ENCODE measurements at regions not wholly inside any gene's neighbourhood (a gene's known extent, or its start where the extent isn't known, plus 50 kb on each side); places are given as distances from the start of the nearest gene placed in this dataset.

DNA sequence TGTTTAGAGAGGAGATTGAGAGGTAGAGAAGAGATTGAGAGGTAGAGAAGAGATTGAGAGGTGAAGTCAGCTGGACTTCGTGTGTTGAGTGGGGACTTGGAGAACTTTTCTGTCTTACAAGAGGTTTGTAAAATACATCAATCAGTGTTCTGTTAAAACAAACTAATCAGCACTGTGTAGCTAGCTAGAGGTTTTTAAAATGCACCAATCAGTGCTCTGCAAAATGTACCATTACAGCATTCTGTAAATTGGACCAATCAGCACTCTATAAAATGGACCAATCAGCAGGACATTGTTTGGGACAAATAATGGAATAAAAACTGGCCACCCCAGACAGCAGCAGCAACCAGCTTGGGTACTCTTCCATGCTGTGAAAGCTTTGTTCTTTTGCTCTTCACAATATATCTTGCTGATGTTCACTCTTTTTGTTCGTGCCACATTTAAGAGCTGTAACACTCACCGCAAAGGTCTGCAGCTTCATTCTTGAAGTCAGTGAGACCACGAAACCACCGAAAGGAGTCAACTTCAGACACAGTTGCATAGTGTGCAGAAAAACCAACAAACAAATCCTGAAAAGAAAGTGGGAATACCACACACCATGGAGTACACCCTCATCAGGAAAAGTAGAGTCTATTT is 366.9 kb upstream of the HSFY2 start:
- DNase-seq = no peak

DNA sequence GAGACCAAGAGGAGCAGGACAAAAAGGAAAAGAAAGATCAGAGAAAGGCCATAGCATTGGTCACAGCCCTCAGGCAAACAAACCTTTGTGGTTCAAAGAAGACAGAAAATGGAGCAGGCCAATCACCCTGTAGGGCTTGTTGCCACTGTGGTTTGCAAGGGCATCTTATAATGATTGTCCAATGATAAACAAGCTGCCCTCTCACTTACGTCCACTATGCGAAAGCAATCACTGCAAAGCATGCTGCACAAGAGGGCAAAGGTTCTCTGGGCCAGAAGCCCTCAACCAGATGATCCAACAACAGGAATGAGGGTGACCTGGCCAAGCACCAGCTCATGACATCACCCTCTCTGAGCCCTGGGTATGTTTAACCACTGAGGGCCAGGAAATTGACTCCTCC is 360.9 kb upstream of the HSFY2 start:
- no peak for DNase-seq

DNA sequence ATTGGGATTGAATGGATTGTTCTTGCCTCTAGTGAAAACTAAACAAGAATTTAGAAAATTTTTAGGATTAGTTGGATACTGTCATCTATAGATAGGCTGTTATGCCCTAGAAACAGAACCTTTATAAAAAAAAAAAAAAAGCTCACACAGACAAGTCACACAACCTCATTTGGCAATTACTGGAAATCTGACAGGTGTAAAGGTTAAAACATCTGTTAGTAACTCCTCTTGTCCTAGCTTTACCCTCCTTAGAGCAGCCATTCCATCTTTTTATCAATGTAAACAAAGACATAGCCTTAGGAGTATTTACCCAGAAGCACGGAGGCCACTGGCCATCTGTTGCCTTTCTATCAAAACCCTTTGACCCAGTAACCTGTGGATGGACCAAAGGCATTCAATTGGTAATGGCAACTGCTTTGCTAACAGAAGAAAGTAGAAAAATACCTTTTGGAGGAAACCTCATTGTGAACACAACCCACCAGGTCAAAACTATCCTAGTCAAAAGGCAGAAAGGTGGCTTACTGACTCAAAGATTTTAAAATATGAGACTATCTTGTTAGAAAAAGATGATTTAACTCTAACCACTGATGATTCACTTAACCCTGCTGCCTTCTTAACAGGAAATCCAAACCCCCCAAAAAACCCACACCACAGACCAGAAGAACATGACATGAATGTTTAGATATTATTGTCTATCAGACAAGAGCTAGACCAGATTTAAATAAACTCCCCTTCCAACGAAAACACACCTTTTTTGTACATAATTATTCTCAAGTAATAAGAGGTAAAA is 357.2 kb upstream of the HSFY2 start:
- no peak for DNase-seq

DNA sequence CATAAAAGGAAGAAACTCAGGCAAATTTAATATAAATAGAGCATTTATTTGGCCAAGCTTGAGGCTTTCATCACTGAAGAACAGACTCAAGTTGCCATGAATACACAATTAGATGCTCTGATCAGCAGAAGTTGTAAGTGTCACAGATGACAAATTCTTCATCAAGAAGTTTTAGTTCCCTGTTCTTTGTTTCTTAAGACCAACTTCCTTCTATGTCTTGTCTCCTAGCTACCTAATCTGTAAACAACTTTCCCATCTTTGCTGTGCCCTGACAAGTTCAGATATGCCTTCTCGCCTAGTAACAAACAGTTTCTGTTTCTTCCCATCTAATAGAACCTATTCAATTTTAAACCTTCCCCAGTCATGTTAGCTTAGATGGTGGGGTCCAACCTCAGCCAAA is 353.4 kb upstream of the HSFY2 start:
- DNase-seq = no peak

DNA sequence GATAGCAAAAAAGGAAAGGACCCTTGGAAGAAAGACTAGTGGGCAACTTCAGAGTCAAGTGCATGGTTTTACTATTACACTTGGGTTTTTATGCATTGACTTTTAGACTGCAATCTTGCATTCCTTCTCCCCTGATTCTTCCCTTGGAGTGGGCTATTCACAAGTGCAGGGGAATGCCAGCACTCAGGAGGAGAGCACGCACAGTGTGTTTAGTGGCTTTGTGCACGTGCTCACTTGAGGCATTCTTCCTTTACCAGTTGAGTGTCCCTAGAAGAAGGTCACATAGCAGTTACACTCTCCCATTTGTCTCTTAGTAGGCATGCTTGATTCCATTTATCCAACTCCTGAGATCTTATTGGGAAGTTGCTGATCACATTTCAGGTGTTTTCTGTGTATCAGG is 351.1 kb upstream of the HSFY2 start:
- DNase-seq = no peak

DNA sequence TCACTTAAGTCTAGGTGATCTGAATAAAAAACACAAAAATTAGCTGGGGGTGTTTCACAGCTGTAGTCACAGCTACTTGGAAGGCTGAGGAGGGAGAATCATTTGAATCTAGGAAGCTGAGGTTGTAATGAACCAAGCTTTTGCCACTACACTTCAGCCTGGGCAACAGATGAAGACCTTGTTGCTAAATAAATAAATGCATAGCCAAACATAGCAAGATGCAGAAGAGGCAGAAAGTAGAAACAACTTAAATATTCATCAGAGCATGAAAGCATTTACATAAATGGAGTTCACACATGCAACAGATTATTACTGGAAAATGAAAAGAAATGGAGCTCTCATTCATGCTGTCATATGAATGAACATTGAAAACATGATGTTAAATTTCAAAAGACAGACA is 348.9 kb upstream of the HSFY2 start:
- DNase-seq = no peak

DNA sequence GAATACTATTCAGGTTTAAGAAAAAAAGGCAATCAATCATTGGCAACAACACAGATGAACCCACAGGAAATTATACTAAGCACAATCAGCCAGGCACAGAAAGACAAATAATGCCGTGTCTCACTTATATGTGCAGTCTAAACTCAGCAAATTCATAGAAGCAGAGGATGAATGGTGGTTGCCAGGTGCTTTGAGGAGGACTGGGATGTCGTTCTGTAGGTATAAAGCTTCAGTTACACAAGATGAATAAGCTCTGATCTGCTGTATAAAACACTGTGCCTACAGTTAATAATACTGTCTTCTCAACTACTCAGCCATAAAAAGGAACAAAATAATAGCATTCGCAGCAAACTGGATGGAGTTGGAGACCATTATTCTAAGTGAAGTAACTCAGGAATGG is 324.8 kb upstream of the HSFY2 start:
- no peak for DNase-seq

DNA sequence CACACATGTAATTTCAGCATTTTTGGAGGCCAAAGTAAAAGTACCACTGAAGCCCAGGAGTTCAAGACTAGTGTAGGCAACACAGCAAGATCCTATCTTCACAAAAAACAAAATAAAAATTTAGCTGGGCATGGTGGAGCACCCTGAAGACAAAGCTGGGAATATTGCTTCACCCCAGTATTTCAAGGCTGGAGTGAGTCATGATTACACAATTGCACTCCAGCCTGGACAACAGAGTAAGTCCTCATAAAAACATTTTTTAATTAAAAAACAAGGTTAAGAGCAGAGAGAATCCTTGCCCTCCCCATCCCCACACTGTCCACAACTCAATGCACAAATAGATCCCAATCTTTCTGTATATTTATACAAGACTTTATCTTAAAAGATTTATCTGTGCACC is 321.9 kb upstream of the HSFY2 start:
- DNase-seq = no peak

DNA sequence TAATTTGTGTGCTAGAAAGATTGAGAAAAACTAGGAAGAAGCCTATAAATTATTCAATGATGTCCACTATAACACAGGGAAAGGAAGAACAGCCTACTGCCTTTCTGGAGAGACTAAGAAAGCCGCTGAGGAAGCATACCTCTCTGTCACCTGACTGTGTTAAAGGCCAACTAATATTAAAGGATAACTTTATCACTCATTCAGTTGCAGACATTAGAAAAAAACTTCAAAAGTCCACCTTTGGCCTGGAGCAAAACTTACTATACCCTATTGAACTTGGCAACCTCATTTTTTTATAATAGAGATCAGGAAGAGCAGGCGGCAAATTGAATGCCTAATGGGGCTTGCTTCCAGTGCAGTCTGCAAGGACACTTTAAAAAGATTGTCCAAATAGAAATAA is 309.5 kb upstream of the HSFY2 start:
- DNase-seq = no peak

DNA sequence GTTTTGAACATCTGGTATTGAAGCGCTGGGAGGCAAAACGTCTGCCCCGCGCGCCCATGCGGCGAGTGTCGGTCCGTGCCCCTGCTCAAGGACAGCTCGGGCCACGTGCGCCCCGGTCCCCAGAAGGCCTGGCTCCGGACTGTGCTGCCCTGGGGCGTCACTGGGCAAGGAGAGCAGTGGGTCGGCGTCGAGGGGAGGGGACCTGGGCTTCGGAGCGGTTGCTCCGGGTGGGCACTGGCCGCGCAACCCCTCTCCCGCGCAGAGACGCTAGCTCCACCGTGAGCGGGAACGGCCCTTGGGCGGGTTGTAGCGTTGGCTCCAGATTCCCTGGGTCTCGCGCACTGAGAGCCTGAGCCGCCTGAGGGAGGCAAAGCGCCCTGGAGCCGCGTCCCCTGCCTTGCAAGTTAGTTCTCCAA is 304.2 kb upstream of the HSFY2 start:
- peak; percentile 34 for DNase-seq

DNA sequence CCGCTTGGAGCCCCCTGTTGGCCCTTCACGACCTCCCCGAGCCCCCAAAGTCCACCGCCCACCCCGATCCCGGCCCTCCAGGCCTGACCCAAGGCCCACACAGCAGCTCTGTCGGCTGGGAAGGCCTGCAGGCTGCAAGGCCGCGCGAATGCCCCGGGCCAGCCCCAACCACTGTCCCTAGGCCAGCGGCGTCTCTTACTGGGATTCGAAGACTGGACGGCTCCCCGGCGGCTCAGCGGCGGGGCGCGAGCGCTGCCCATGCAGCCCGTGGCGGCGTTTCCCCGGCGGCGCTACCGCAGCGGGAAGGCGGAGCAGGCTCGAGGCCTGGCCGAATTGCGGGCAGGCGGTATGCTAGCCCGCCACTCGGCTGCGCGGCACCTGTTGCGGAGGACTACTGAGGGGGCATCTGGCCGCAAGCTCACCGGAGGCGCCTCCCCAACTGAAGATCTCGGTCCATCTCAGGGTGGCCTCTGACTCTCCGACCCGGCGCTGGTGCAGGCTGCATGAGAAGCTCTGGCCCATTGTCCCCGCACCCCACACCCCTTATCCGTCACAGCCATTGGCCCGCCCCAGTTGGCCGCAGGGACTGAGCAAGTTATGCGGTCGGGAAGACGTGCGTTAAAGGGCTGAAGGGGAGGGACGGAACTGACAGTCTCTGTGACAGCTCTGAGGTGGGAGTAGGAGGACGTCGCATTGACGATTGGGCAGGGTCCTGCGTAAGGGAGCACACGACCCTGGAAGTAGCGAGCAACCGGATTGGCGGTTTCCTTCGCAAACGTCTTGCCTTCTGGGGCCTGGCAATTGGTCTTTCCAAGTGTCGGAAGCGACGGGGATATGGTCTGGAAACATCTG is 303.5 kb upstream of the HSFY2 start:
- peak; percentile 88 for DNase-seq

DNA sequence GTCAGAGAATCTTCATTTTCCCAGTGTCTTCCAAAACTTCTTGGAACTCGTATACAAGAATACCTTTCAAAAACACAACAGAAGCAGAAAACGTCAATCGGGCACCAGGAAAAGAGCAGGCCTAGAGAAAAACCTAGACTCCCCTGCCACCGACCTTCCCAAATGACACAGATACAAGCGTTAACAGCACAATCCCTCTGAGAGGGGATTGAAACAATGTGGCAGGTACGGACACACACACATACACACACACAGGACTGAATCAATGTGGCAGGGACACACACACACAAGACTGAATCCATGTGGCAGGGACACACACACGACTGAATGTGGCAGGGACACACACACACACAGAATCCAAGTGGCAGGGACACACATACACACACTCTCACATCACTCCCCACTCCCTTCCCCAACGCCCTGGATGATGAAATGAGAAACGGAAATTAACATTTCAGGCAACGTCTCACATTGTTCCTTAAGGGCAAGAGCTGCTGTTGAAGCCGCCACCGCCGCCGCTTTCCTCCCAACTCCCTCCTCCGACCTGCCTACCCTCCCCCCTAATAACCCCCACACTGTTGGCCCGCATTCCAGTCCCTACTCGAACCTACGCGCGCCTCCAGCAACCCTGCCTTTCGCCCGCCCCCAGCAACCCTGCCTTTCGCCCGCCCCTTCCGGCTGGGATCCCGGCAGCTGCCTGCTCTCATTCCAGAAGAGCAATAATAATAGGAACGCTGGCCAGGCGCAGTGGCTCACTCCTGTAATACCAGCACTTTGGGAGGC is 302.1 kb upstream of the HSFY2 start:
- peak; percentile 72 for DNase-seq

DNA sequence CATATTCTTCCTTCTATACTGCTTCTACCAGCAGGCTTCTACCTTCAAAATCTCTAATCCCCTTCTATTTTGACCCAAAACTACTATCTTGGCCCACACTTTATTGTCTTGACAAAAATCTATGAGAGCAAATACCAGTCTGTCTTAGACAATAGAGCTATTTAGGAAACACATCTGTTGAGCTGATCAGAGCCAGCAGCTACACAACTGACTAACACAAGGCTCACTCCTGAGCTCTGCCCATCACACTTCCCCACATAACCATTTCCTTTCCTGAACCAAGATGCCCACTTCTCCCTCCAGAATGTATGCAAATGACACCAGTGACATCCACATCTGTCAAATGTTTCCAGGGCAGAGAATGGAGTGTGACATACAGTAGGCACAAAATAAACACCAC is 293.9 kb upstream of the HSFY2 start:
- DNase-seq = no peak

DNA sequence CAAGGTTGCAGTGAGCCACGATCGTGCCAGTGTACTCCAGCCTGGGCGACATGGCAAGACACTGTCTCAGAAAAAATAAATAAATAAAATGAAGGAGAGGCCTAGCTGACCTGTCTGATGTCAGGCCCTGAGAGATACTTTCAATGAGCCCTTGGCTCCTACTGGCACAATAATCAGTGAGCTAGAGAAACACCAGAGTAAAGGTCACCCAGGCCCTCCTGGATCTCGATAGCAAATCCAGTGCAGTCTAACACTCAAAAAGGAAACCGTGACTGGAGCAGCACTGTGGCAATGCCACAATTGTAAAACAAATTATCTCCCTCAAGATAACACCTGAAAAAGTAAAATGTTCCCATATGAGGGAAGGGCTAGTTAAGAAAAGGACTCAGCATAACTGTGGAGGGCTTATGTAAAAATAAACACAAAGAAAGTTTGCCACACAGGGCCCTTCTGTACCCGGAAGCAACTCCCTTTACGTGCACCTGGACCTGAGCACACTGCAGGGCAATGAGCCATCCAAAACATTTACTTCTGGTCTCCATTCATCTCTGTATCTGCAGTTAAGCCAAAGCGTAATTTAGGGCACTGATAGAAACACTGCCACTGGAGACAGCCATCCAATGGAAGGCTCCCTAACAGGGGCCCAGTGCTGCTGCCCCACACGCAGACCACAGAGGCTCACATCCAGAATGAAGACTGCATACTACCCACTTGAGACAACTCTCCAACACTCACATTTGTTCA is 293.1 kb upstream of the HSFY2 start:
- DNase-seq = no peak

DNA sequence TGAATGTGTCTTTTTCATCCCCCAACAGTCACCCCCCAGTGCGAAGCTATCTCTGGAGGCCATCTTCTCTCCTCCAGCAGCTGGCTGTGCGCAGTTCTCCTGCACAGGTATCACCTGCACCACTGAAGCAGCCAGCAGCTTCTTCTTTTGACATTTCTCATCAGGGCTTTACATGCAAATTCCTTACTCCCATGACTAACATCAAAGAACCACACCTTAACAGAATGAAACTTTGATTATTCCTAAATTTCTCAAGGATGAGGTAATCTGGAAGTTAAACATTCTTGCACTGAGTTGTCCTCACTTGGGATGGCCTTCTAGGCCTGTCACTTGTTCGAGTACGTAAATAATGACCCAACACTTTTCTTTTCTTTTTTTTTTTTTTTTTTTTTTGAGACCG is 291.6 kb upstream of the HSFY2 start:
- DNase-seq = no peak

DNA sequence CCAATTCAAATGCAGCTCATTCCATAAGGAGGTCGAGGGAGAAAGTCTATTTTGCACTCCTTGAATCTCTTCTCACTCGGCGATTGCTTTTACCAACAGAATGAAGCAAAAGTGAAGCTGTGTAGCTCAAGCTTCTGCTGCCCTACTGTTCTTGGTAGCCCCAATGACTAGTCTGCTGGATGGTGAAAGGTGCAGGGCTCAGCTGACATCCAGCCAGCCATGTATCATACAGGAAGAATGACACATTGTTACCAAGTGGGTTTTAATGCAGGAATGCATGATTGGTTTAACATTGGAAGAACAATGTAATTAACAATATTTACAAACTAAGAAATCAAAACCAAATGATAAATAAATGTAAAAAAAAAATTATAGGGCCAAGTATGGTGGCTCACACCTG is 286.2 kb upstream of the HSFY2 start:
- no peak for DNase-seq

DNA sequence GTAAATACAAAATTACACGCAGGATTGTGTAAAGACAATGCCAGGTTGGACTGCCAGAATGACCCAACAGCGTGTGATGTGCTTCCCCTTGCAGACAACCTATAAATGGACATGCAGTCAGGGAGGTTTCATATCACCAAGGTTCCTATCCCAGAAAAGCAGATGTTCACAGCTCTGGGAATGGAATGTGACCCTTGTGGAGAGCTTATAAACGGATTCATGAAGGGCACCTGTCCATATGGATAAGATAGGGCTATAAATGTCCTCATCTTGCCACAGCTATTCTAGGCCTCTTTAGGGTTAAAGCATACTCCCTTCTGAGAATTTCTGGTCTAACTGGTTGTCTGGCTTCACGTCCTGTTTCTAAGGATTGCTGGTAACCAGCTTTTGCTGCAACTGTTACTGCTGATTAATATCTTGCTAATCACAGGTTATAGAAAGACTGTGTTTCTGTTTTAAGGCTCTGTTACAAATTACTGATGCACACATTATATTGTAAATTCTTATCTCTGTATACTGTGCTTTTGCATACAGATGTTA is 285.4 kb upstream of the HSFY2 start:
- DNase-seq = no peak

DNA sequence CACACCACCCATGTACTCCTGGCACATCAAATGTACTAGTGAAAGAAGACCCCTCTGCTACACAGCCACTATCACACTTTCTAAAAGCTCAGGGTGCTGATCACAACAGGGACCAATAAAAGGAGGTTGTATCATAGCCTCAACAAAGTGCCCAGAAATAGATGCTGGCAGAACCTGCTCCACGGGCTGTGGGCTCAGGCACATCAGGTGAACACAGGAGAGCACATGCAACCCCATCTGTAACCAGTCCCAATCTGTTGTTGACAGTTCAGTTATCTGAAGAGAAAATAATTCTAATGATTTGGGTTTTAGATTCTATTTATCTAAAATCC is 282.6 kb upstream of the HSFY2 start:
- DNase-seq = no peak

DNA sequence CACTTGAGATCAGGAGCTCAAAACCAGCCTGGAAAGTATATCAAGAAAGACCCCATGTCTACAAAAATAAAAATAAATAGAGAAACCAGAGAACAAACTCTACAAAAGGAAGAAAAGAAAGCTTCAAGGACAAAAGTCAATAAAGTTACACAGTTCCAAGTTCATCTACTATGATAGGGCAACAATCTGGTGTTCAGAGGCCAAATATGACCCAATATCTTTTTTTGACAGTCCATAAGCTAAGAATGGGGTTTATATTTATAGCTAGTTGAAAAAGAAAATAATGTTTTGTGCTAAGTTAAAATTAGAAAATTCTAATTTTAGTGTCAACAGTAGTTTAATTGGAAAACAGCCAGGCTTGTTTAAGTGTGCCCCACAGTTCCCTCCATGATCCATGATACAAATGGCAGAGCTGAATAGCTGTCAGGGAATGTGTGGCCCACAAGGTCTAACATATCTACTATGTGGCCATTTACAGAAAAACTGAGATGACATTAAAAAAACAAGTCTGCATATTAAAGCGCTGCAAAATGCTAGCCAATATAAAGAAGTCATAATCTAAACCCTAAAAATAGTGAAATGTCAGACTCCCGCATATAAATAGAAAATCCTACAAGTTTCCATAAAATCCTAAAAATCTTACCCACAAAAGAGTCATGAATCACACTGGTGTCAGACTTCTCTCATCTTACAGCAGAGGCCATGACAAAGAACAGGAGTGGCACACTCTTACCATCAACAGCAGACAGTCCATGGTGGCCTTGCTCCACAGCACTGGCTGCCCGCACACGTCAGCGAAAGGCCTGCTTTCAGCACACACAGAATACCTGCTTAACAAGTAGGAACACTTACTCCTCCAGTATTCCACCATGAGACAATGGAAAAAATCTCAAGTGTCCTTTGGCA is 281.9 kb upstream of the HSFY2 start:
- DNase-seq = no peak

DNA sequence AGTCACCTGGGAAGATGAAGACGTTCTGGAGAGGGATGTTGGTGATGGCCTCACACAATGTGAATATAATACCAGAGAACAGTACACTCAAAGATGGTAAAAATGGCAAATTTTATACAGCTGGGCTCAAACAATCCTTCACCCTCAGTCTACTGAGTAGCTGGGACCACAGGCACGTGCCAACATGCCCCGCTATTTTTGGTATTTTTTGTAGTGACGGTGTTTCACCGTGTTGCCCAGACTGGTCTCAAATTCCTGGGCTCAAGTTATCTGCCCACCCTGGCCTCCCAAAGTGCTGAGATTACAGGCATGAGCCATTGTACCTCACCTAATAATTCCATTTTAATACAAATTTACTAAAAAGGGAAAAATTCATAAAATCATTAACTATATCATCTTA is 280.3 kb upstream of the HSFY2 start:
- DNase-seq = no peak

DNA sequence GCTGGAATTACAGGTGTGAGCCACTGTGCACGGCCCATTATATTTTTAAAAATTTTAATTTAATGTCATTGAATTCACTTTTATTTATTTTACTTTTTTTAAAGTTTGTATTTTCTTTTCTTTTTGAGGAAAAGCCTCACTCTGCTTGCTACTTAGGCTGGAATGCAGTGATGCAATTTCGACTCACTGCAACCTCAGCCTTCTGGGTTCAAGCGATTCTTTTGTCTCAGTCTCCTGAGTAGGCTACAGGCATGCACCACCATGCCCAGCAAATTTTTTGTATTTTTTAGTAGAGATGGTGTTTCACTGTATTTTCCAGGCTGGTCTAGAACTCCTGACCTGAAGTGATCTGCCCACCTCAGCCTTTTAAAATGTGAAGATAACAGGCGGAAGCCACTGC is 277.5 kb upstream of the HSFY2 start:
- no peak for DNase-seq
